ENCODE measurements at regions not wholly inside any gene's neighbourhood (a gene's known extent, or its start where the extent isn't known, plus 50 kb on each side); places are given as distances from the start of the nearest gene placed in this dataset.
"Not testable (repeated sequence)": the region's sequence is repeated elsewhere in the genome, so short reads cannot be mapped to it uniquely, and the experiment has no call there.

DNA sequence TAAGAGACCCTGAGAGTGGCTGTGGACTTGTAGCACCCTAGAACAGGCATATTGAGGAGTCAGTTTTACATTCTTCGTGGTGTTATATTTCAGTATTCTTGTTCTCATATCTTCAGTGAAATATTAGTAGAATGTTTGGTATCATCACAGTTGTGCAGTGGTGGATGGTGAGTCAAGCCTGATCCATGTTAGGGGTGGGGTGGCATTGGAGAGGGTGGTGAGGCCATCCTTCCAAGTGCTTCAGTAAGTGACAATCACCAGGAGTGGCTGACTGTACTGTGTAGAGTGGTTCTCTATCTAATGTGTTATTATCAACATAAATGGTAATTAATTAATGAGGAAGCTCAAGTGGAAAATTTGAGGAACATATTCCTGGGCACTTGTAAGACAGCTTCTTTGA, 197.7 kb upstream of the SLC16A7 start:
- no peak for DNase-seq (ENCODE audit: low read depth in 6 of 9, low spot score in 9 of 9)
- H3K9me3 ChIP-seq (ENCODE audit: control insufficient read depth in 2 of 2, insufficient read depth in 1 of 2, low read length in 1 of 2), result no peaks in the 10 kb centered on the region
- no peak overlapping the region for H3K27ac ChIP-seq (ENCODE audit: low read depth in 1 of 2, low read length in 1 of 2)
- no peaks in the 10 kb centered on the region for H3K36me3 ChIP-seq (ENCODE audit: control insufficient read depth in 2 of 2, insufficient read depth in 2 of 2, low read length in 1 of 2)
- no peaks in the 10 kb centered on the region for H3K27me3 ChIP-seq (ENCODE audit: control insufficient read depth in 2 of 2, insufficient read depth in 1 of 2, low read length in 1 of 2)
- no peak overlapping the region for H3K4me3 ChIP-seq (ENCODE audit: low read length in 2 of 2)
- H3K4me1 ChIP-seq (ENCODE audit: control insufficient read depth in 2 of 2, insufficient read depth in 2 of 2, low read length in 2 of 2), result no peaks in the 10 kb centered on the region
- 88% methylated on average over 1 of the region's 1 CpG for WGBS

DNA sequence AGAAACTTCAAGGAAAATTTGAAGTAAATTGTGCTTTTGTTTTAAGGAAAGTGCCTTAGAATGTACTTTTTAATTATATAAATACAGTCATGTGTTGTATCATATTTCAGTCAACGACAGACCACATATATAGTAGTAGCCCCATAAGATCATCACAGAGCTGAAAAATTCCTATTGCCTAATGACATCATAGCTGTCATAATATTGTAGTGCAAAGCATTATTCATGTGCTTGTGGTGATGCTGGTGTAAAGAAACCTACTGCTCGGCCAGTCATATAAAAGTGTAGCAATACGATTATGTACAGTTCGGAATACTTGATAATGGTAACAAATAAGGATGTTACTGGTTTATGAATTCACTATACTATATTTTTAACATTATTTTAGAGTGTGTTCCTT, 198.9 kb upstream of the SLC16A7 start:
- Histone ChIP-seq H3K4me1 (ENCODE audit: control insufficient read depth in 2 of 2, insufficient read depth in 2 of 2, low read length in 2 of 2) (no peaks in the 10 kb centered on the region), H3K27me3 (ENCODE audit: control insufficient read depth in 2 of 2, insufficient read depth in 1 of 2, low read length in 1 of 2) (no peaks in the 10 kb centered on the region), H3K9me3 (ENCODE audit: control insufficient read depth in 2 of 2, insufficient read depth in 1 of 2, low read length in 1 of 2) (no peaks in the 10 kb centered on the region), H3K36me3 (ENCODE audit: control insufficient read depth in 2 of 2, insufficient read depth in 2 of 2, low read length in 1 of 2) (no peaks in the 10 kb centered on the region), H3K27ac (ENCODE audit: low read depth in 1 of 2, low read length in 1 of 2) (no peak overlapping the region), H3K4me3 (ENCODE audit: low read length in 2 of 2) (no peak overlapping the region)
- DNase-seq (ENCODE audit: low read depth in 6 of 9, low spot score in 9 of 9), result no peak
- 97% methylated on average over 4 of the region's 4 CpGs for WGBS

DNA sequence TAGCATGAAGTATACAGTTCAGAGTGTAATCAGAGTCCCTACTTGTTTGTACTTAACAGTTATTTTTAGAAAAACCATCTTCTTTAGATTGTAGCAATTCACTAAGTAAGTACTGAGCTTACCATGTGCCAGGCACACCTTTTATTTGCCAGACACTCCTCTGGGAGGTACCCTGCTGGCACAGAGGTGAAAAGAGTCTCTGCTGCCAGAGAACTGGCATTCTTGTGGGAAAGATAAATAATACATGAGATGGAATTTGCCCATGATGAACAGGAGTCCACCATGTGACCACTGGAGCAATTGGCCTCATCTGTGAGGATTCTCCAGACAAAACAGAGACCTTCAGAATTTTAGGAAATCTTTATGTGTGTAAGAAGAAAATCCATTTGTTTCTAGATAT, 199.3 kb upstream of the SLC16A7 start:
- Histone ChIP-seq H3K4me3 (ENCODE audit: low read length in 2 of 2) (no peak overlapping the region), H3K27ac (ENCODE audit: low read depth in 1 of 2, low read length in 1 of 2) (no peak overlapping the region), H3K4me1 (ENCODE audit: control insufficient read depth in 2 of 2, insufficient read depth in 2 of 2, low read length in 2 of 2) (no peaks in the 10 kb centered on the region), H3K27me3 (ENCODE audit: control insufficient read depth in 2 of 2, insufficient read depth in 1 of 2, low read length in 1 of 2) (no peaks in the 10 kb centered on the region), H3K9me3 (ENCODE audit: control insufficient read depth in 2 of 2, insufficient read depth in 1 of 2, low read length in 1 of 2) (no peaks in the 10 kb centered on the region), H3K36me3 (ENCODE audit: control insufficient read depth in 2 of 2, insufficient read depth in 2 of 2, low read length in 1 of 2) (no peaks in the 10 kb centered on the region)
- DNase-seq (ENCODE audit: low read depth in 6 of 9, low spot score in 9 of 9), result no peak

DNA sequence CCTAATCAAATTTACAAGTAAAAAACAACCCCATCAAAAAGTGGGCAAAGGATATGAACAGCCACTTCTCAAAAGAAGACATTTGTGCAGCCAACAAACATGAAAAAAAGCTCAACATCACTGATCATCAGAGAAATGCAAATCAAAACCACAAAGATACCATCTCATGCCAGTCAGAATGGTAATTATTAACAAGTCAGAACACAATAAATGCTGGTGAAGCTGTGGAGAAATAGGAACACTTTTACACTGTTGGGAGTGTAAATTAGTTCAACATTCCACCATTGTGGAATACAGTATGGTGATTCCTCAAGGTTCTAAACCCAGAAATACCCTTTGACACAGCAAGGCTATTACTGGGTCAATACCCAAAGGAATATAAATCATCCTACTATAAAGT, 200.5 kb upstream of the SLC16A7 start:
- not testable (repeated sequence) for H3K27me3 ChIP-seq (ENCODE audit: control insufficient read depth in 2 of 2, insufficient read depth in 1 of 2, low read length in 1 of 2)

DNA sequence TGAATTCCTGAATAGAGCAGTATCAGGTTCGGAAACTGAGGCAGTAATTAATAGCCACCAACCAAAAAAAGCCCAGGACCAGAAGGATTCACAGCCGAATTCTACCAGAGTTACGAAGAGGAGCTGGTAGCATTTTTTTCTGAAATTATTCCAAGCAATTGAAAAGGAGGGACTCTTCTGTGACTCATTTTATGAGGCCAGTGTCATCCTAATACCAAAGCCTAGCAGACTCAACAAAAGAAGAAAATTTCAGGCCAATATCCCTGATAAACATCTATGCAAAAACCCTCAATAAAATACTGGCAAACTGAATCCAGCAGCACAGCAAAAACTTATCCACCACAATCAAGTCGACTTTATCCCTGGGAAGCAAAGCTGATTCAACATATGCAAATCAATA, 202.3 kb upstream of the SLC16A7 start:
- 92% methylated on average over 4 of the region's 4 CpGs for WGBS
- no peak overlapping the region for H3K27ac ChIP-seq (ENCODE audit: low read depth in 1 of 2, low read length in 1 of 2)
- no peaks in the 10 kb centered on the region for H3K27me3 ChIP-seq (ENCODE audit: control insufficient read depth in 2 of 2, insufficient read depth in 1 of 2, low read length in 1 of 2)

More for the DNA sequence above, 200.5 kb upstream of the SLC16A7 start:
- not testable (repeated sequence) for H3K36me3 ChIP-seq (ENCODE audit: control insufficient read depth in 2 of 2, insufficient read depth in 2 of 2, low read length in 1 of 2); H3K27ac ChIP-seq (ENCODE audit: low read depth in 1 of 2, low read length in 1 of 2); H3K4me3 ChIP-seq (ENCODE audit: low read length in 2 of 2); DNase-seq (ENCODE audit: low read depth in 6 of 9, low spot score in 9 of 9); H3K4me1 ChIP-seq (ENCODE audit: control insufficient read depth in 2 of 2, insufficient read depth in 2 of 2, low read length in 2 of 2); H3K9me3 ChIP-seq (ENCODE audit: control insufficient read depth in 2 of 2, insufficient read depth in 1 of 2, low read length in 1 of 2)

DNA sequence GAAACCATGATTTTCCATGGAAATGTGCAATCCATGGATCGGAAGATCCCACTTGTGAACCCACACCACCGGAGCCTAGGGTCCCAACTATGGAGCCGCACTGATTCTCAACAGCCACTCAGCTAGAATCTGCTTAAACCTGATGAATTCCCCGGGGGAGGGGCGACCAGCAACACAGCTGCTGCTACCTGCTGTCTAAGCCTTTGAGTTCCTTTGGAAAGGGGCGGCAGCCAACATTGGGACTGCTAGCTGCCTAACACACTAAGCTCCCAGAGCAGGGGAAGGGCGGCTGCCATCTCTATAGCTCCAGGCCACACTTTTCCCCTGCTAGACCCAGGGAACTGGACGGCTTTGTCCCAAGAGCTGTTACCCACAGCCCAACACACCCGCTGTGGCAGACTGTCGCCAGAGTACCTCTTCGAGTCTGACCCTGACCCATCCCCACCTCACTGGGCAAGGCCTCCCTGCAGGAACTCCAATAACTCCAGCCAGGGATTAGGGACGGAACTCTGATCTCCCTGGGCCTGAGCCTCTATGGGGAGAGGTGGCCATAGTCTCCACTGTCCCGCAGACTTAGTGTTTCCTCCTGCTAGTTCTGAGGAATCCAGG, 205.8 kb upstream of the SLC16A7 start:
- Histone ChIP-seq H3K36me3 (ENCODE audit: control insufficient read depth in 2 of 2, insufficient read depth in 2 of 2, low read length in 1 of 2) (no peaks in the 10 kb centered on the region), H3K27me3 (ENCODE audit: control insufficient read depth in 2 of 2, insufficient read depth in 1 of 2, low read length in 1 of 2) (no peaks in the 10 kb centered on the region), H3K9me3 (ENCODE audit: control insufficient read depth in 2 of 2, insufficient read depth in 1 of 2, low read length in 1 of 2) (no peaks in the 10 kb centered on the region), H3K4me3 (ENCODE audit: low read length in 2 of 2) (no peak overlapping the region), H3K27ac (ENCODE audit: low read depth in 1 of 2, low read length in 1 of 2) (no peak overlapping the region), H3K4me1 (ENCODE audit: control insufficient read depth in 2 of 2, insufficient read depth in 2 of 2, low read length in 2 of 2) (no peaks in the 10 kb centered on the region)
- no peak for DNase-seq (ENCODE audit: low read depth in 6 of 9, low spot score in 9 of 9)
- WGBS, result 94% methylated on average over 13 of the region's 13 CpGs

More for the DNA sequence above, 202.3 kb upstream of the SLC16A7 start:
- Histone ChIP-seq H3K36me3 (ENCODE audit: control insufficient read depth in 2 of 2, insufficient read depth in 2 of 2, low read length in 1 of 2) (no peaks in the 10 kb centered on the region), H3K4me1 (ENCODE audit: control insufficient read depth in 2 of 2, insufficient read depth in 2 of 2, low read length in 2 of 2) (no peaks in the 10 kb centered on the region), H3K4me3 (ENCODE audit: low read length in 2 of 2) (no peak overlapping the region), H3K9me3 (ENCODE audit: control insufficient read depth in 2 of 2, insufficient read depth in 1 of 2, low read length in 1 of 2) (no peaks in the 10 kb centered on the region)
- DNase-seq (ENCODE audit: low read depth in 6 of 9, low spot score in 9 of 9), result no peak

DNA sequence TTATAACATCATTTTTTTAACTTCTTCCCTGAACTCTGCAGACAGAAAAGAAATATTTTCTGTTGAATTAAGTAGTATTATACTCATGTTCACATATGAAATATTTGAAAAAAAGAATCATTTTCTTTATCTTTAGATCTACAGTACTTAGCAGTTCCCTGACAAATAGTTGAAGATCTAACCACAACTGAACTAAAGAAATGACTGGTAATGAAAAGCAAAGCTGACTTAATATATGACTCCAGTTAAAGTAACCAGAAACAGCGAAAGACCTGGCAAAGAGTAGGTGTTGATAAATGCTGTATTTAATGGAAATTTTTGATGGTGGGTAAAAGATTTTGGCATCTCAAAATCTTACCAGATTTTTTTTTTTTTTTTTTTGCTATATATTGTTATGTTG, 207.1 kb upstream of the SLC16A7 start:
- no peaks in the 10 kb centered on the region for H3K4me1 ChIP-seq (ENCODE audit: control insufficient read depth in 2 of 2, insufficient read depth in 2 of 2, low read length in 2 of 2)
- 82% methylated on average over 1 of the region's 1 CpG for WGBS
- DNase-seq (ENCODE audit: low read depth in 6 of 9, low spot score in 9 of 9), result no peak
- H3K9me3 ChIP-seq (ENCODE audit: control insufficient read depth in 2 of 2, insufficient read depth in 1 of 2, low read length in 1 of 2), result no peaks in the 10 kb centered on the region
- no peak overlapping the region for H3K27ac ChIP-seq (ENCODE audit: low read depth in 1 of 2, low read length in 1 of 2)
- no peak overlapping the region for H3K4me3 ChIP-seq (ENCODE audit: low read length in 2 of 2)
- no peaks in the 10 kb centered on the region for H3K36me3 ChIP-seq (ENCODE audit: control insufficient read depth in 2 of 2, insufficient read depth in 2 of 2, low read length in 1 of 2)
- H3K27me3 ChIP-seq (ENCODE audit: control insufficient read depth in 2 of 2, insufficient read depth in 1 of 2, low read length in 1 of 2), result no peaks in the 10 kb centered on the region

DNA sequence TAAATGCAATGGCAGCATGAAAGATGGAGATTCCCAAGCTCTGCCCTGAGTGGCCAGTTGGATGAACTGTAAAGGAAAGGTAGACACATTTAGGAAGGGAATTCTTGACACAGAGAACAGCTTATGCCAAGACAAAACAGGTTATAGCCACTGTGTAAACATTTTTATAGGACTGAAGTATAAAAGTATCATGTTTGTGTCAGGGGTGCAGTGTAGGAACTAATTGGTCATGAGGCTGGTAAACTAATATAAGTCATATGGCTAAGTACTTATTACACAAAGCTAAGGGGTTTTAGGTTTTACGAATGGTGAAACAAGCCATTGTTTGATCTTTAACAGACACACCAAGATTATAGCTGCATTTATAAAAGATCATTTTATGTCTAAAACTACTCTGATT, 207.7 kb upstream of the SLC16A7 start:
- no peak overlapping the region for H3K27ac ChIP-seq (ENCODE audit: low read depth in 1 of 2, low read length in 1 of 2)
- no peak for DNase-seq (ENCODE audit: low read depth in 6 of 9, low spot score in 9 of 9)
- 96% methylated on average over 1 of the region's 1 CpG for WGBS

DNA sequence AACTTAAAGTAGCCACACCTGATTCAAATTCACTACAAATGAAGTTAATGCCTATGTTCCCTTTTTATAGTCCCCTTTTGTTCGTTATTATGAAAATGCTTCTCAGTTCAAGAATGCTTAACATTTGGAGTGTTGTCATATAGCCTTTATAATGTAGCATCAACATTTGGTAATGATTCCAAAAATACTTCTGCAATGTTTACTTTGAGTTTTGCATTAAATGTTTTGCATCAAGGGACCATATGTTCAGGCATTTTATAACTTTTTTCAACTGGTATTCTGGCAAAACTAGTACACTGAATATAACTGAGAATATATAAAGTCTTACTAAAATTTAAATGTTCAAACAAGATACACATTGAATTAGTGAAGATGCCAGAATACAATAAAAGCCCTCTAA, 209.6 kb upstream of the SLC16A7 start:
- Histone ChIP-seq H3K27me3 (ENCODE audit: control insufficient read depth in 2 of 2, insufficient read depth in 1 of 2, low read length in 1 of 2) (no peaks in the 10 kb centered on the region), H3K4me3 (ENCODE audit: low read length in 2 of 2) (no peak overlapping the region), H3K9me3 (ENCODE audit: control insufficient read depth in 2 of 2, insufficient read depth in 1 of 2, low read length in 1 of 2) (no peaks in the 10 kb centered on the region), H3K4me1 (ENCODE audit: control insufficient read depth in 2 of 2, insufficient read depth in 2 of 2, low read length in 2 of 2) (no peaks in the 10 kb centered on the region), H3K36me3 (ENCODE audit: control insufficient read depth in 2 of 2, insufficient read depth in 2 of 2, low read length in 1 of 2) (no peaks in the 10 kb centered on the region), H3K27ac (ENCODE audit: low read depth in 1 of 2, low read length in 1 of 2) (no peak overlapping the region)
- 93% methylated on average over 1 of the region's 1 CpG for WGBS
- no peak for DNase-seq (ENCODE audit: low read depth in 6 of 9, low spot score in 9 of 9)

More for the DNA sequence above, 207.7 kb upstream of the SLC16A7 start:
- Histone ChIP-seq H3K36me3 (ENCODE audit: control insufficient read depth in 2 of 2, insufficient read depth in 2 of 2, low read length in 1 of 2) (no peaks in the 10 kb centered on the region), H3K4me3 (ENCODE audit: low read length in 2 of 2) (no peak overlapping the region), H3K27me3 (ENCODE audit: control insufficient read depth in 2 of 2, insufficient read depth in 1 of 2, low read length in 1 of 2) (no peaks in the 10 kb centered on the region), H3K9me3 (ENCODE audit: control insufficient read depth in 2 of 2, insufficient read depth in 1 of 2, low read length in 1 of 2) (no peaks in the 10 kb centered on the region), H3K4me1 (ENCODE audit: control insufficient read depth in 2 of 2, insufficient read depth in 2 of 2, low read length in 2 of 2) (no peaks in the 10 kb centered on the region)

Data from thymus (tissue), 11 donors.